GM12865 (cell line): ENCODE measurements at regions not wholly inside any gene's neighbourhood (a gene's known extent, or its start where the extent isn't known, plus 50 kb on each side); places are given as distances from the start of the nearest gene placed in this dataset.

Experiments
- DNase-seq: peaks from one replicate; pipeline ENCODE4 v3.0.0; 2010; ENCODE audit warnings: low read depth
- H3K4me3 ChIP-seq: 2 replicates; pipeline ENCODE4 v1.5.1; 2011; ENCODE audit warnings: mild to moderate bottlenecking, low read depth, low read length, control low read depth
- TF ChIP-seq, protein P1 (sequence below): IDR thresholded peaks from 2 replicates; pipeline ENCODE4 v1.5.1; 2011; ENCODE audit warnings: low read length, control low read depth, low read depth, inconsistent platforms; ENCODE audit not compliant: insufficient read depth; ENCODE audit errors: missing control alignments

GRCh38 chr18:67219821-67220220, 296.7 kb downstream of the DSEL start:
- TF ChIP-seq, protein P1, sequence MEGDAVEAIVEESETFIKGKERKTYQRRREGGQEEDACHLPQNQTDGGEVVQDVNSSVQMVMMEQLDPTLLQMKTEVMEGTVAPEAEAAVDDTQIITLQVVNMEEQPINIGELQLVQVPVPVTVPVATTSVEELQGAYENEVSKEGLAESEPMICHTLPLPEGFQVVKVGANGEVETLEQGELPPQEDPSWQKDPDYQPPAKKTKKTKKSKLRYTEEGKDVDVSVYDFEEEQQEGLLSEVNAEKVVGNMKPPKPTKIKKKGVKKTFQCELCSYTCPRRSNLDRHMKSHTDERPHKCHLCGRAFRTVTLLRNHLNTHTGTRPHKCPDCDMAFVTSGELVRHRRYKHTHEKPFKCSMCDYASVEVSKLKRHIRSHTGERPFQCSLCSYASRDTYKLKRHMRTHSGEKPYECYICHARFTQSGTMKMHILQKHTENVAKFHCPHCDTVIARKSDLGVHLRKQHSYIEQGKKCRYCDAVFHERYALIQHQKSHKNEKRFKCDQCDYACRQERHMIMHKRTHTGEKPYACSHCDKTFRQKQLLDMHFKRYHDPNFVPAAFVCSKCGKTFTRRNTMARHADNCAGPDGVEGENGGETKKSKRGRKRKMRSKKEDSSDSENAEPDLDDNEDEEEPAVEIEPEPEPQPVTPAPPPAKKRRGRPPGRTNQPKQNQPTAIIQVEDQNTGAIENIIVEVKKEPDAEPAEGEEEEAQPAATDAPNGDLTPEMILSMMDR = no peak

GRCh38 chr18:67218556-67218955, 298.0 kb downstream of the DSEL start:
- DNase-seq = no peak
- TF ChIP-seq, protein P1 = no peak
- H3K4me3 ChIP-seq = no peak overlapping the region

More at GRCh38 chr18:67219821-67220220, 296.7 kb downstream of the DSEL start:
- DNase-seq = no peak
- H3K4me3 ChIP-seq = no peak overlapping the region

DNA sequence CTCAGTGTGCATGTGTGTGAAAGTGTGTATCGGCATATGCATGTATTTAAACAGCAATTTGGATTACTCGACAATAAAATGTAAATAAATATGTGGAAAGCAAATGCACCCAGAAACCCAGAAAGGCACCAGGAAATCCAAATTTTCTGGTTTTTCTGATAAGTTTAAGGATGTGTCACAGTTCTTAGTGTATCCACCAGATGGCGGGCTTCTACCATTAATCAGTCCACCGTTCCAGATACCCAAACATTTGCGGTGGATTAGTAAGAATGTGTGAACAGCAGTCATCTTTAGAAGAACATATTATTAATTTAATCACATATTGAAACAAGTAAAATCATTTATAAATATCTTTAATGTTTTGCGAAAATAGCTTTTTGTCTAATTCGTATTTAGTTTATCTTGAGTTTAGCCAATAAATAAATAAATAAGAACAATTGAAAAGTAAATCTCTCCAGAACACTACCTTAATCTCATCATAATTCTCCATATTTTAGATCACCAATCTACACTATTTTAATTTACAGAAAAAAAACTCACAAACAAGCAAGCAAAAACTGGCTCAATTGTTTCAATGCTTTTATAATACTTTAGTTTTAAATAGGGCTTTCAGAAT, 298.9 kb downstream of the DSEL start:
- peak; percentile 63 for DNase-seq
- no peak overlapping the region for H3K4me3 ChIP-seq
- TF ChIP-seq, protein P1 = peak; percentile 48

DNA sequence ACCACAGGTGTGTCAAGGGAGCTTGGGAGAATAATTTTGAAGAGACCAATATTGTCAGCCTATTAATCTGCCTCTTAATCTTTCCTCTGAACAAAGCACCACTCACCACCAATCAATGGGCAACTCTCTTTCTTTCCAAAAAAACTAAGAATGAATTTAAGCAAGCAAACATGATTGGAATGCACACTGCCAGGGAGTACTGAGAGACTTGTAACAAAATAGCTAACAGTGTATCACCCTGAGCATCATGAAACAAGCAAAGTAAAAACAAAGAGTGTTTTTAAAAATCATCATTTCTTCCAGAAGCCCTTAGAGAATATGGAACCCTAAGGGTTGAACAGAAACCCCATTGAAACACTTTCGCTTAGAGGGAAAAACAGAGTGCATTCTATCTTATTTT, 299.7 kb downstream of the DSEL start:
- TF ChIP-seq, protein P1 = no peak
- no peak for DNase-seq
- no peak overlapping the region for H3K4me3 ChIP-seq

DNA sequence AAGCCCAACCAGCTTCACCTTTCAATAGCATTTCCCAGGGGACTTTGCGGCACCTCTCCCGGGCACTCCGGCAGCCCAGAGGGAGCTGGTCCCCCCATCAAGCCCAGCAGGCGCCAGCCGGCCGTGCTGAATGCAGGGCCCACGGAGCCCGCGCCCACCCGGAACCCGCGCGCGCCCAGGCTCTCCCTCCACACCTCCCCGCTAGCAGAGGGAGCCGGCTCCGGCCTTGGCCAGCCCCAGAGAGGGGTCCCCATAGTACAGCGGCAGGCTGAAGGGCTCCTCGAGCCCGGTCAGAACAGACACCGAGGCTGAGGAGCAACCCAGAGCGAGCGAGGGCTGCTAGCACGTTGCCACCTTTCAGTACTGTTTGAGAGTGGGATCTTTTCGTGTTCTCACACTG, 300.8 kb downstream of the DSEL start:
- TF ChIP-seq, protein P1 = no peak
- H3K4me3 ChIP-seq = no peak overlapping the region
- no peak for DNase-seq

DNA sequence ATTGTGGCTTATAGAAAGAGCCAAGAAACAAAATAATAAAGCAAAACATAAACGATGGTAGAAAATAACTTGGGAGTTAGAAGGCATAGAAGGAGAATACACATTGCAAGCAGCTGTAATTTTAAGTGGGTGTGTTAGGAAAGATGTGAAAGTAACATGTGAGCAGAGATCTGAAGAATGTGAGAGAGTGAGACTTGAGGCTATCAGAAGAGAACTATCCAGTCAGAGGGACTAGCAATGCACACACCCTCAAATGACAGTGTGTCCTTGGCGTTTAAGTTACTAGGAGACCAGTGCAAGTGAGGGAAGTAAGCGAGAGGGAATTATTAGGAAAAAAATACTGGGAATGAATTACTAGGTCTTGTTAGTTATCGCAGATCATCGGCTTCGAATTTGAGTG, 304.9 kb downstream of the DSEL start:
- DNase-seq = no peak
- TF ChIP-seq, protein P1 = no peak
- H3K4me3 ChIP-seq = no peak overlapping the region

- no peak for DNase-seq
- TF ChIP-seq, protein P1 = no peak
These were observed 315.9 kb downstream of the DSEL start for GRCh38 chr18:67200665-67201064.

More at GRCh38 chr18:67200665-67201064, 315.9 kb downstream of the DSEL start:
- H3K4me3 ChIP-seq = no peak overlapping the region
